Fibroblast of mammary gland (primary cell): ENCODE measurements at regions not wholly inside any gene's neighbourhood (a gene's known extent, or its start where the extent isn't known, plus 50 kb on each side); places are given as distances from the start of the nearest gene placed in this dataset.
A peak's percentile ranks its signal among the peaks of the same experiment; 100 is the strongest.

Experiments
- DNase-seq: peaks from one replicate; pipeline ENCODE4 v3.0.0-alpha.2; 2010; ENCODE audit warnings: low read depth
- H3K4me3 ChIP-seq: 2 replicates; pipeline ENCODE4 v1.5.1; 2011; ENCODE audit warnings: low read depth, mild to moderate bottlenecking, low read length, moderate library complexity; ENCODE audit not compliant: control insufficient read depth
- TF ChIP-seq, protein P1 (sequence below): conservative IDR thresholded peaks from 2 replicates; pipeline ENCODE4 v1.5.1; 2011; ENCODE audit warnings: low read depth, low read length, inconsistent platforms; ENCODE audit not compliant: control insufficient read depth, insufficient read depth

DNA sequence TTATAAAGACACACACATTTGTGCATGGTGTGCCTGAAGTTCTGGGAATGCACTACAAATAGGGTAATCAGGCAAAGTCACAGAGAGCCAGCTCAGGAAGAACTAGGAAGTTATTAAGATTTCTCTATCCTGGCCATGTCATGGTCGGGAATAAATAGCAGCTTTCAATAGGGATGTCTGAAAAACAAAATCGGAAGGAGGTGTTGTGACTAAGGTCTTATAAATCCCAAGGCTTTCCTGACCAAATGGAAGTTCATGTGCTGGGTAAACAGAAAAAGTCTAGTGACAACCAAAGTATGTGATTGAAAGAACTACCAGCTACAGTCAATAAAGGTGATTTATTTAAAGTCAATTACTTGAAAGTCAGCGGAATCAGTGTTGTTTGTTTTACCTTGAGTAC, 262.5 kb upstream of the HS3ST1 start:
- TF ChIP-seq, protein P1, sequence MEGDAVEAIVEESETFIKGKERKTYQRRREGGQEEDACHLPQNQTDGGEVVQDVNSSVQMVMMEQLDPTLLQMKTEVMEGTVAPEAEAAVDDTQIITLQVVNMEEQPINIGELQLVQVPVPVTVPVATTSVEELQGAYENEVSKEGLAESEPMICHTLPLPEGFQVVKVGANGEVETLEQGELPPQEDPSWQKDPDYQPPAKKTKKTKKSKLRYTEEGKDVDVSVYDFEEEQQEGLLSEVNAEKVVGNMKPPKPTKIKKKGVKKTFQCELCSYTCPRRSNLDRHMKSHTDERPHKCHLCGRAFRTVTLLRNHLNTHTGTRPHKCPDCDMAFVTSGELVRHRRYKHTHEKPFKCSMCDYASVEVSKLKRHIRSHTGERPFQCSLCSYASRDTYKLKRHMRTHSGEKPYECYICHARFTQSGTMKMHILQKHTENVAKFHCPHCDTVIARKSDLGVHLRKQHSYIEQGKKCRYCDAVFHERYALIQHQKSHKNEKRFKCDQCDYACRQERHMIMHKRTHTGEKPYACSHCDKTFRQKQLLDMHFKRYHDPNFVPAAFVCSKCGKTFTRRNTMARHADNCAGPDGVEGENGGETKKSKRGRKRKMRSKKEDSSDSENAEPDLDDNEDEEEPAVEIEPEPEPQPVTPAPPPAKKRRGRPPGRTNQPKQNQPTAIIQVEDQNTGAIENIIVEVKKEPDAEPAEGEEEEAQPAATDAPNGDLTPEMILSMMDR, result no peak
- H3K4me3 ChIP-seq, result no peak overlapping the region
- no peak for DNase-seq

DNA sequence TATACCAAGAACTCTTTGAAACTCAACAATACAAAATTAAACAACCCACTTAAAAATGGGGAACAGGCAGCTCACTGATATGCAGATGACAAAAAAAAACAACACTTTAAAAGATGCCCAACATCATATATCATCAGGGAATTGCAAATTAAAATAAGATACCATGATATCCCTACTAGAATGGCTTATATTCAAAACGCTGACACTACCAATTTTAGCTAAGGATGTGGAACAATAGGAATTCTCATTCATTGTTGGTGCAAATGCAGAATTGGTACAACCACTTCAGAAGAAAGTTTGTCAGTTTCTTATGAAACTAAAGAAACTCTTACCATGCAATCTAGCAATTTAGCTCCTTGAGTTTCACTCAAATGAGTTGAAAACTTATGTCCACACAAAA, 259.0 kb upstream of the HS3ST1 start:
- no peak overlapping the region for H3K4me3 ChIP-seq
- TF ChIP-seq, protein P1, result no peak
- DNase-seq, result no peak

DNA sequence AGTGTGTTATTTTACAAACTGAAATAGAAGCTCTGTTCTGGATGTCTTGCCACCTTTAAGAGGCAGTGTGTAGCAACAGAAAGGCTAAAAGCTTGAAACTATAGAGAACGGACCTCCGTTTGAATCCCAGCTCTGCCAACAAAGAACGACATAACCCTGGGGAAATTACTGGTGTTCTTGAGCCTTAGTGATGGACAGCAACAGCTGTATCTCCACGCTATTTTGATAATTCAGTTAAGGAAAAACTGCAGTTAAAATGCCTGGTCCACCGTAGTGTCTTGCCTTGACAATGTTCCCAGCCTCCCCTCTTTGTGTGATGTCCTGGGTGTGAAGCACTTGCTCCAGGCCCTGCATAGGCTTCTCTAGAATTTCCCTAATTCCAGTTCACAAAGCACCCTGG, 256.8 kb upstream of the HS3ST1 start:
- H3K4me3 ChIP-seq, result no peak overlapping the region
- TF ChIP-seq, protein P1, result no peak
- DNase-seq, result no peak

DNA sequence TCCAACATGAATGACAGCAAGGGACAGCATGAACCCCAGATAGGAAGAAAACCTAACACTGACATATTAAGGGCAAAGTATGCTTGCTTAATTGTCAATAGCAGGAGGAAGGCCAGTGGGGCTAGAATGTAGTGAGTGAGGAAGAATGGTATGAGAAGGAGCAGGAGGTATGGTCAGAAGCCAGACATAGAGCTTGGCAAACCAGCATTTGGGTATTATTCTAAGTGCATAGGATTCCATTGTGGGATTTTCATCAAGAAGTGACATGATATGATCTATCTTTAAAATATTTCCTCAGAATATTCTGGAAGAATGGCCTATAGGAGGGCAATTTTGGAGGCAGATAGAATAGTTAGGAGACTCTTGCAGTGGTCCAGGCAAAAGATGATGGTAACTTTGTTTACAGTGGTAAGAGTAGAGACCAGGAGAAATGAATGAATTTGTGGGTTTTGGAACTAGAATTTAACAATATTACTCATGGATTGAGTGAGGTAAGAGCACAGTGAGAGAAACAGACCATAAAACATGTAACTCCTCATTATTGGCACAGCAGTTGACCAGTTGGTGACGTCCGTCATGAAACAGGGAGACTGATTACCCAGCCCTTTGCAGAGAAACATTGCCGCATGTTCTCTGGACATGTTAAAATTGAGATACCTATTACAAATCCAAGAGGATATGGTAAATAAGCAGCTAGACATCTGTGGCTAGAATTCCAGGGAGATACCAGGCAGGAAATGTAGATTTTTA, 246.5 kb upstream of the HS3ST1 start:
- DNase-seq, result no peak
- no peak overlapping the region for H3K4me3 ChIP-seq
- TF ChIP-seq, protein P1, result no peak

DNA sequence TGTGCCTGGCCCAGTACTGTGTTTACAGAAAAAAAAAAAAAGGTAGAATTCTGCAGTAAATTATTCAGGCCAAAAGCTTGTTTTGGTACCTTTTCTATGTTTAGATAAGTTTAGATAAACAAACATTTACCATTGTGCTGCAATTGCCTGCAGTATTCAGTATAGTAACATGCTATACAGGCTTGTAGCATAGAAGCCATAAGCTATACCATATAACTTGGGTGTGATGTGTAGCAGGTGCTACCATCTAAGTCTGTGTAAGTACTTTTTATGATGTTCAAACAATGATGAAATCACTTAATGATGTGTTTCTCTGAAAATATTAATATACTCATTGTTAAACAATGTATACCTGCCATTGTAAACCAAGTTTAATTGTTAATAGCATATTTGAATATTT, 241.6 kb upstream of the HS3ST1 start:
- DNase-seq, result no peak
- no peak overlapping the region for H3K4me3 ChIP-seq
- TF ChIP-seq, protein P1, result no peak

DNA sequence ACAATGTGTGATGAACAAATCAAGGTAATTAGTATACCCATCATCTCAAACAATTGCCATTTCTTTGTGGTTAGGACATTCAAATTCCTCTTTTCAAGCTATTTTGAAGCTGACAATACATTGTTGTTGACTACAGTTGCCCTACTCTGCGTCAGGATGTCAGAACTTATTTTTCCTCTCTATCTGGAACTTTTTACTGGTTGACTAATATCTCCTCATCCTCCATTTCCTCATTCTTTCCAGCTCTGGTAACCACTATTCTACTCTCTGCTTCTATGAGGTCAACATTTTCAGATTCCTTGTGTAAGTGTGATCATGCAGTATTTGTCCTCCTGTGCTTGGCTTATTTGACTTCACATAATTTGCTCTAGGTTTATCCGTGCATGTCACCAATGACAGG, 240.5 kb upstream of the HS3ST1 start:
- peak; percentile 5 for DNase-seq
- TF ChIP-seq, protein P1, result no peak
- H3K4me3 ChIP-seq, result no peak overlapping the region
